AG09309 (cell line): ENCODE measurements at regions not wholly inside any gene's neighbourhood (a gene's known extent, or its start where the extent isn't known, plus 50 kb on each side); places are given as distances from the start of the nearest gene placed in this dataset.

Experiments used
- DNase-seq: peaks from one replicate; pipeline ENCODE4 v3.0.0-alpha.2; 2010; ENCODE audit warnings: low read depth
- H3K4me3 ChIP-seq: 2 replicates; pipeline ENCODE4 v1.5.1; 2011; ENCODE audit warnings: mild to moderate bottlenecking, low read depth, low read length, moderate library complexity; ENCODE audit not compliant: control insufficient read depth
- TF ChIP-seq, protein P1 (sequence below): IDR thresholded peaks from 2 replicates; pipeline ENCODE4 v1.5.1; 2011; ENCODE audit warnings: mild to moderate bottlenecking, low read depth, low read length, inconsistent platforms; ENCODE audit not compliant: insufficient read depth, control insufficient read depth; ENCODE audit errors: missing control alignments

DNA sequence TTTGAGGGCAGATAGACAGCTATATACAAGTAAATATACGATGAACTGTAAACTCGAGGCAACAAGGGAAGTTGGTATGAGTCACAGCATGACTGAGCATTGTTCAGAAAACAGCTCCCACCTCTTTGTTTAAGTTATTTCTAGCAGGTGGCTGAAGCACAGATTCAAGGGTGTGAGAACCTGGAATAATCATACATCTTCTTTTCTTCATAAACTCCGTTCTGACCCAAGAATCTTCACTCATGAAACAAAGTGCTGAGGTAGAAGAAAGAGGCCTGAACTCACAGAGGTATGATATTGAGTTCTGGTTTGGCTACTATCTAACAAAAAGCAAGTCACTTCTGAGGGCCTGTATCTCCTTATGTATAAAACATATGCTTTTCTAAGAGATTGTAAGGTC, 364.1 kb upstream of the KITLG start:
- TF ChIP-seq, protein P1, sequence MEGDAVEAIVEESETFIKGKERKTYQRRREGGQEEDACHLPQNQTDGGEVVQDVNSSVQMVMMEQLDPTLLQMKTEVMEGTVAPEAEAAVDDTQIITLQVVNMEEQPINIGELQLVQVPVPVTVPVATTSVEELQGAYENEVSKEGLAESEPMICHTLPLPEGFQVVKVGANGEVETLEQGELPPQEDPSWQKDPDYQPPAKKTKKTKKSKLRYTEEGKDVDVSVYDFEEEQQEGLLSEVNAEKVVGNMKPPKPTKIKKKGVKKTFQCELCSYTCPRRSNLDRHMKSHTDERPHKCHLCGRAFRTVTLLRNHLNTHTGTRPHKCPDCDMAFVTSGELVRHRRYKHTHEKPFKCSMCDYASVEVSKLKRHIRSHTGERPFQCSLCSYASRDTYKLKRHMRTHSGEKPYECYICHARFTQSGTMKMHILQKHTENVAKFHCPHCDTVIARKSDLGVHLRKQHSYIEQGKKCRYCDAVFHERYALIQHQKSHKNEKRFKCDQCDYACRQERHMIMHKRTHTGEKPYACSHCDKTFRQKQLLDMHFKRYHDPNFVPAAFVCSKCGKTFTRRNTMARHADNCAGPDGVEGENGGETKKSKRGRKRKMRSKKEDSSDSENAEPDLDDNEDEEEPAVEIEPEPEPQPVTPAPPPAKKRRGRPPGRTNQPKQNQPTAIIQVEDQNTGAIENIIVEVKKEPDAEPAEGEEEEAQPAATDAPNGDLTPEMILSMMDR: no peak
- no peak overlapping the region for H3K4me3 ChIP-seq
- no peak for DNase-seq

DNA sequence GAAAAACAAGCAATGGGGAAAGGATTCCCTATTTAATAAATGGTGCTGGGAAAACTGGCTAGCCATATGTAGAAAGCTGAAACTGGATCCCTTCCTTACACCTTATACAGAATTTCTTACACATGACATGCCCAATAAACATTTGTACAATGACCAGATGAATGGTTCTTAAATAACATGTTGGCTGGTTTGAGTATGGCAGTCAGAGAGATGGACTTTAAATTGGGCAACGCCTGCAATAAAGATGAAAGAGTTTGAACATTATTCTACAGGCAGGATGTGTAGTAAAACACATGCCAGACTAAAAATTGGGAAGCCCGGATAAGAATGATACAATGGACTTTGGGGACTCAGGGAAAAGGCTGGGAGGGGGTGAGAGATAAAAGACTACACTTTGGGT, 360.6 kb upstream of the KITLG start:
- TF ChIP-seq, protein P1: no peak
- no peak overlapping the region for H3K4me3 ChIP-seq
- DNase-seq: no peak

DNA sequence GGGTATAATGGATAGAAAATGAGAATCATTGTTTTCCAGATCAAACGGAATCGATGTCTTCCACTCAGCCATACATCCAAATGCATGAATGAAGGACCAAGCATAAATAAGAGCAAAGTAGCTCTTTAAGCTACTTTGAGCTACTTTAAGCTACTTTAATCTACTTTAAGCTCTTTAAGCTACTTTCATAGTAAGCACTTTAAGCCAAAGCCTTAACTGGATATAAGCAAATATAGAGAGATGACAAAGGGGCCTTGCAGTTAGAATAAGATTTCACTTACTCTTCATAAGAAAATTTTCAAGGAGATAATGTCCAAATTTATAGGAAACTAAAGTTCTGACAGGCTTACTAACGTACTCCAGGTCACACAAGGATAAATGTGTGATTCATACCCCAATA, 355.6 kb upstream of the KITLG start:
- H3K4me3 ChIP-seq: no peak overlapping the region
- no peak for DNase-seq
- TF ChIP-seq, protein P1: no peak

DNA sequence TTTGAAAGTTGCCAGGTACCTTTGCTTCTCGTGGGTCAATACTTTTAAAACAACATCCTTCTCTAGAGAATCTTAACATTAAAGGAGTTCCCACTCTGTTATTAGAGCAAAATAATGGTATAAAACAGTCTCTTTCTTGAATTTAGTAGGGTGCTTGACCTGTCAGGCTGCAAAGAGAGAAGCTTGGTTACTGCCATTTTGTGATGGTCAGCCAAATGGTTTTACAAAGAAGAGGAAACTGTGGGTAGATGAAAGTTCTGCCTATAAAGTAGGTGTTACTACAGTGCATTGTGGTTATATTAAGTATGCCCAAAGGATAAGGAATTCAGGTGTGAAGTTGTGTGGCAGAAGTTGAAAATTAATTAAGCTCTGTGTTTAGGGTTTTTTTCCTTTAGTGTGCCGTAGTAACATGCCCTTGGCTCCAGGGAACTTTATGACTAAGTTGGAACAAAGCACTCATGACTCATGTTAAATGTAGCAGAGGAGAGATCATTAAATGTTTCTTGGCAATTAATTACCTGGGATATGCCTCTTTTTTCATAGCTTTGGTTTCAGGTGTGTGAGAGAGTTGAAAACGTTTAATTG, 354.0 kb upstream of the KITLG start:
- no peak overlapping the region for H3K4me3 ChIP-seq
- DNase-seq: no peak

GRCh38 chr12:88932457-88932856, 352.2 kb upstream of the KITLG start:
- no peak for DNase-seq
- TF ChIP-seq, protein P1: no peak

More for the DNA sequence above, 354.0 kb upstream of the KITLG start:
- TF ChIP-seq, protein P1: no peak

GRCh38 chr12:88931598-88931997, 351.3 kb upstream of the KITLG start:
- TF ChIP-seq, protein P1: no peak
- DNase-seq: no peak
- no peak overlapping the region for H3K4me3 ChIP-seq

More at GRCh38 chr12:88932457-88932856, 352.2 kb upstream of the KITLG start:
- no peak overlapping the region for H3K4me3 ChIP-seq
